ENCODE measurements at regions not wholly inside any gene's neighbourhood (a gene's known extent, or its start where the extent isn't known, plus 50 kb on each side); places are given as distances from the start of the nearest gene placed in this dataset.
"Not testable (repeated sequence)": the region's sequence is repeated elsewhere in the genome, so short reads cannot be mapped to it uniquely, and the experiment has no call there.

GRCh38 chr2:34215174-34215573 is 616.1 kb upstream of the FAM98A start:
- Histone ChIP-seq H3K9ac (ENCODE audit: low read length) (no peak overlapping the region), H3K9me3 (ENCODE audit: low read length) (no peaks in the 10 kb centered on the region), H3K27me3 (ENCODE audit: insufficient read depth, low read depth, low read length) (no peaks in the 10 kb centered on the region), H3K36me3 (ENCODE audit: insufficient read depth, low read length) (no peaks in the 10 kb centered on the region), H3K4me3 (ENCODE audit: low read length) (no peak overlapping the region), H3K27ac (ENCODE audit: low read length) (no peak overlapping the region), H2AFZ (ENCODE audit: low read depth, low read length) (no peak overlapping the region), H3K79me2 (replicated peaks; ENCODE audit: insufficient read depth, low read length) (no peaks in the 10 kb centered on the region), H4K20me1 (ENCODE audit: insufficient read depth) (no peaks in the 10 kb centered on the region), H3K4me2 (ENCODE audit: low read length) (no peak overlapping the region), H3K9me2 (ENCODE audit: insufficient read depth, low read length) (no peaks in the 10 kb centered on the region), H3F3A (ENCODE audit: insufficient read depth, low read length, poor library complexity, severe bottlenecking) (no peaks in the 10 kb centered on the region)
- TF ChIP-seq, protein P1, sequence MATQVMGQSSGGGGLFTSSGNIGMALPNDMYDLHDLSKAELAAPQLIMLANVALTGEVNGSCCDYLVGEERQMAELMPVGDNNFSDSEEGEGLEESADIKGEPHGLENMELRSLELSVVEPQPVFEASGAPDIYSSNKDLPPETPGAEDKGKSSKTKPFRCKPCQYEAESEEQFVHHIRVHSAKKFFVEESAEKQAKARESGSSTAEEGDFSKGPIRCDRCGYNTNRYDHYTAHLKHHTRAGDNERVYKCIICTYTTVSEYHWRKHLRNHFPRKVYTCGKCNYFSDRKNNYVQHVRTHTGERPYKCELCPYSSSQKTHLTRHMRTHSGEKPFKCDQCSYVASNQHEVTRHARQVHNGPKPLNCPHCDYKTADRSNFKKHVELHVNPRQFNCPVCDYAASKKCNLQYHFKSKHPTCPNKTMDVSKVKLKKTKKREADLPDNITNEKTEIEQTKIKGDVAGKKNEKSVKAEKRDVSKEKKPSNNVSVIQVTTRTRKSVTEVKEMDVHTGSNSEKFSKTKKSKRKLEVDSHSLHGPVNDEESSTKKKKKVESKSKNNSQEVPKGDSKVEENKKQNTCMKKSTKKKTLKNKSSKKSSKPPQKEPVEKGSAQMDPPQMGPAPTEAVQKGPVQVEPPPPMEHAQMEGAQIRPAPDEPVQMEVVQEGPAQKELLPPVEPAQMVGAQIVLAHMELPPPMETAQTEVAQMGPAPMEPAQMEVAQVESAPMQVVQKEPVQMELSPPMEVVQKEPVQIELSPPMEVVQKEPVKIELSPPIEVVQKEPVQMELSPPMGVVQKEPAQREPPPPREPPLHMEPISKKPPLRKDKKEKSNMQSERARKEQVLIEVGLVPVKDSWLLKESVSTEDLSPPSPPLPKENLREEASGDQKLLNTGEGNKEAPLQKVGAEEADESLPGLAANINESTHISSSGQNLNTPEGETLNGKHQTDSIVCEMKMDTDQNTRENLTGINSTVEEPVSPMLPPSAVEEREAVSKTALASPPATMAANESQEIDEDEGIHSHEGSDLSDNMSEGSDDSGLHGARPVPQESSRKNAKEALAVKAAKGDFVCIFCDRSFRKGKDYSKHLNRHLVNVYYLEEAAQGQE (IDR thresholded peaks at IDR 0.05; ENCODE audit: borderline replicate concordance): no peak

DNA sequence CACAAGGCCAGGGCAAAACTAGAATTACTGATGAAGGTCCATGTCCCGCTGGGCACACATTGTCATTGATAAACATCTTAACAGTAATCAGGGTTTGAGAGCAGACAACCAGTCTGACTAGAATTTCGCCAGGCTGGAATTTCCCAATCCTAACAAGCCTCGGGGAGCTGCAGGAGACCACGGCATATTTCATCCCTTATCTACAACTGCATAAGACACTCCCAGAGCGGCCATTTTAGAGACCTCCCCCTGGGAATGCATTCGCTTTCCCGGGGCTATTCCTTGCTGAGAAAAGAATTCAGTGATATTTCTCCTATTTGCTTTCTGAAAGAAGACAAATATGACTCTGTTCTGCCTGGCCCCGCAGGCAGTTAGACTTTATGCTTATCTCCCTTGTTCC is 611.3 kb upstream of the FAM98A start:
- not testable (repeated sequence) for H4K20me1 ChIP-seq (ENCODE audit: insufficient read depth); H3K36me3 ChIP-seq (ENCODE audit: insufficient read depth, low read length); H3K4me3 ChIP-seq (ENCODE audit: low read length); H3F3A ChIP-seq (ENCODE audit: insufficient read depth, low read length, poor library complexity, severe bottlenecking); H2AFZ ChIP-seq (ENCODE audit: low read depth, low read length); H3K79me2 ChIP-seq (replicated peaks; ENCODE audit: insufficient read depth, low read length); H3K27ac ChIP-seq (ENCODE audit: low read length); H3K9ac ChIP-seq (ENCODE audit: low read length); H3K9me2 ChIP-seq (ENCODE audit: insufficient read depth, low read length); H3K27me3 ChIP-seq (ENCODE audit: insufficient read depth, low read depth, low read length); H3K4me2 ChIP-seq (ENCODE audit: low read length); H3K9me3 ChIP-seq (ENCODE audit: low read length)

GRCh38 chr2:34204560-34204959 is 605.5 kb upstream of the FAM98A start:
- H3K4me3 ChIP-seq (ENCODE audit: low read length): no peak overlapping the region
- no peaks in the 10 kb centered on the region for H3F3A ChIP-seq (ENCODE audit: insufficient read depth, low read length, poor library complexity, severe bottlenecking)
- H3K36me3 ChIP-seq (ENCODE audit: insufficient read depth, low read length): no peaks in the 10 kb centered on the region
- H3K9me3 ChIP-seq (ENCODE audit: low read length): no peaks in the 10 kb centered on the region
- H3K79me2 ChIP-seq (replicated peaks; ENCODE audit: insufficient read depth, low read length): no peaks in the 10 kb centered on the region
- no peak overlapping the region for H2AFZ ChIP-seq (ENCODE audit: low read depth, low read length)
- H3K4me2 ChIP-seq (ENCODE audit: low read length): no peak overlapping the region
- H4K20me1 ChIP-seq (ENCODE audit: insufficient read depth): no peaks in the 10 kb centered on the region
- H3K27ac ChIP-seq (ENCODE audit: low read length): no peak overlapping the region
- H3K9me2 ChIP-seq (ENCODE audit: insufficient read depth, low read length): no peaks in the 10 kb centered on the region
- no peak for TF ChIP-seq TAF1 (IDR thresholded peaks at IDR 0.05; ENCODE audit: low read depth)
- H3K9ac ChIP-seq (ENCODE audit: low read length): no peak overlapping the region
- no peaks in the 10 kb centered on the region for H3K27me3 ChIP-seq (ENCODE audit: insufficient read depth, low read depth, low read length)

DNA sequence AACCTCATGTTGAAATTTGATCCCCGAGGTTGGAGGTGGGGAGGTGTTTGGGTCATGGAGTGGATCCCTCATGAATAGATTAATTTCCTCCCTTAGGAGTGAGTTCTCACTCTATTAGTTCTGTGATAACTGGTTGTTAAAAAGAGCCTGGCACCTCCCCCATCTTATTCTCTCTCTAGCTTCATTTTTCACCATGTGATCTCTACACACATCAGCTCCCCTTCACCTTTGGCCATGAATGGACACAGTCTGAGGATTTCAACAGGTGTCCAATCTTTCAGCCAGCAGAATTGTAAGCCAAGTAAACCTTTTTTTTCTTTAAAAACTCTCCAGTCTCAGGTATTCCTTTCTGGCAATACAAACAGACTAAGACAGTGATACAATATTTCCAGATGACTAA is 602.0 kb upstream of the FAM98A start:
- Histone ChIP-seq H3K27me3 (ENCODE audit: insufficient read depth, low read depth, low read length) (no peaks in the 10 kb centered on the region), H3K27ac (ENCODE audit: low read length) (no peak overlapping the region), H3K9me3 (ENCODE audit: low read length) (no peaks in the 10 kb centered on the region), H3F3A (ENCODE audit: insufficient read depth, low read length, poor library complexity, severe bottlenecking) (no peaks in the 10 kb centered on the region), H3K79me2 (replicated peaks; ENCODE audit: insufficient read depth, low read length) (no peaks in the 10 kb centered on the region), H3K36me3 (ENCODE audit: insufficient read depth, low read length) (no peaks in the 10 kb centered on the region), H4K20me1 (ENCODE audit: insufficient read depth) (no peaks in the 10 kb centered on the region), H3K9me2 (ENCODE audit: insufficient read depth, low read length) (no peaks in the 10 kb centered on the region), H3K4me2 (ENCODE audit: low read length) (no peak overlapping the region), H3K4me3 (ENCODE audit: low read length) (no peak overlapping the region), H2AFZ (ENCODE audit: low read depth, low read length) (no peak overlapping the region), H3K9ac (ENCODE audit: low read length) (no peak overlapping the region)
- TF ChIP-seq EZH2 (IDR thresholded peaks at IDR 0.05; ENCODE audit: borderline replicate concordance, insufficient read depth, low read length, poor library complexity, severe bottlenecking): no peak
